ENCODE measurements at regions not wholly inside any gene's neighbourhood (a gene's known extent, or its start where the extent isn't known, plus 50 kb on each side); places are given as distances from the start of the nearest gene placed in this dataset.

GRCh38 chr2:122885436-122885835 lies 1130.0 kb downstream of the TSN start:
- Histone ChIP-seq H3K27me3 (no peaks in the 10 kb centered on the region), H3K9ac (no peak overlapping the region), H3K36me3 (no peaks in the 10 kb centered on the region), H3K4me2 (no peak overlapping the region), H3K27ac (no peak overlapping the region), H3K4me1 (peaks cover 0 to 7% (median 0%) of the 10 kb centered on the region in 10 experiments; a peak in 2 of 20 replicates), H3K9me3 (replicated peaks in 1 of 11) (no peaks in the 10 kb centered on the region), H3K4me3 (no peak overlapping the region), H4K20me1 (no peaks in the 10 kb centered on the region)
- no peak for TF ChIP-seq Cebpa-rat (IDR thresholded peaks at IDR 0.05)

GRCh38 chr2:122886479-122887145 lies 1131.2 kb downstream of the TSN start:
- H3K36me3 ChIP-seq, result no peaks in the 10 kb centered on the region
- no peak for TF ChIP-seq Cebpa-rat (IDR thresholded peaks at IDR 0.05)
- H3K27me3 ChIP-seq, result no peaks in the 10 kb centered on the region
- H3K4me1 ChIP-seq, result peaks cover 0 to 7% (median 0%) of the 10 kb centered on the region in 10 experiments; a peak in 2 of 20 replicates
- H3K4me3 ChIP-seq, result no peak overlapping the region
- no peak overlapping the region for H3K27ac ChIP-seq
- H3K4me2 ChIP-seq, result no peak overlapping the region
- H3K9me3 ChIP-seq (replicated peaks in 1 of 11), result no peaks in the 10 kb centered on the region
- no peak overlapping the region for H3K9ac ChIP-seq
- H4K20me1 ChIP-seq, result no peaks in the 10 kb centered on the region

- Histone ChIP-seq H3K27ac (no peak overlapping the region), H3K4me1 (0 out of 20 replicates have a peak, but pooled peaks cover 0 to 4% (median 0%) of the 10 kb centered on the region in 10 experiments), H3K4me3 (no peak overlapping the region), H3K9ac (no peak overlapping the region), H3K27me3 (no peaks in the 10 kb centered on the region), H4K20me1 (no peaks in the 10 kb centered on the region), H3K4me2 (no peak overlapping the region), H3K36me3 (no peaks in the 10 kb centered on the region), H3K9me3 (replicated peaks in 1 of 11) (no peaks in the 10 kb centered on the region)
- no peak for TF ChIP-seq Cebpa-rat (IDR thresholded peaks at IDR 0.05)
Measured at GRCh38 chr2:122899614-122900013, 1125.5 kb upstream of the CNTNAP5 start.

GRCh38 chr2:122905431-122905830 lies 1119.7 kb upstream of the CNTNAP5 start:
- no peak overlapping the region for H3K27ac ChIP-seq
- no peak overlapping the region for H3K9ac ChIP-seq
- H3K9me3 ChIP-seq (replicated peaks in 1 of 11), result no peaks in the 10 kb centered on the region
- H3K4me2 ChIP-seq, result no peak overlapping the region
- no peaks in the 10 kb centered on the region for H4K20me1 ChIP-seq
- H3K36me3 ChIP-seq, result no peaks in the 10 kb centered on the region
- H3K4me1 ChIP-seq, result no peaks in the 10 kb centered on the region
- no peak overlapping the region for H3K4me3 ChIP-seq
- no peak for TF ChIP-seq Cebpa-rat (IDR thresholded peaks at IDR 0.05)
- no peaks in the 10 kb centered on the region for H3K27me3 ChIP-seq

GRCh38 chr2:122908159-122908558 lies 1116.9 kb upstream of the CNTNAP5 start:
- Histone ChIP-seq H3K4me2 (no peak overlapping the region), H3K27me3 (no peaks in the 10 kb centered on the region), H3K4me1 (no peaks in the 10 kb centered on the region), H3K9ac (no peak overlapping the region), H3K4me3 (no peak overlapping the region), H4K20me1 (no peaks in the 10 kb centered on the region), H3K9me3 (replicated peaks in 1 of 11) (no peaks in the 10 kb centered on the region), H3K36me3 (no peaks in the 10 kb centered on the region), H3K27ac (no peak overlapping the region)
- TF ChIP-seq Cebpa-rat (IDR thresholded peaks at IDR 0.05), result no peak

- Histone ChIP-seq H3K27me3 (no peaks in the 10 kb centered on the region), H3K9me3 (replicated peaks in 1 of 11) (peaks cover 26 to 51% (median 31%) of the 10 kb centered on the region in 11 experiments), H3K4me3 (no peak overlapping the region), H3K9ac (no peak overlapping the region), H3K4me2 (no peak overlapping the region), H3K36me3 (no peaks in the 10 kb centered on the region), H3K4me1 (no peaks in the 10 kb centered on the region), H4K20me1 (no peaks in the 10 kb centered on the region), H3K27ac (no peak overlapping the region)
- no peak for TF ChIP-seq Cebpa-rat (IDR thresholded peaks at IDR 0.05)
Measured at GRCh38 chr2:122927197-122927596, 1097.9 kb upstream of the CNTNAP5 start.

- H3K27ac ChIP-seq, result no peak overlapping the region
- no peaks in the 10 kb centered on the region for H3K27me3 ChIP-seq
- H3K4me1 ChIP-seq, result no peaks in the 10 kb centered on the region
- no peak overlapping the region for H3K4me3 ChIP-seq
- H3K36me3 ChIP-seq, result no peaks in the 10 kb centered on the region
- no peak for TF ChIP-seq Cebpa-rat (IDR thresholded peaks at IDR 0.05)
- H3K9ac ChIP-seq, result no peak overlapping the region
- H4K20me1 ChIP-seq, result no peaks in the 10 kb centered on the region
- no peak overlapping the region for H3K4me2 ChIP-seq
- peaks cover 26 to 51% (median 31%) of the 10 kb centered on the region in 11 experiments for H3K9me3 ChIP-seq (replicated peaks in 1 of 11)
Measured at GRCh38 chr2:122927710-122928557, 1097.2 kb upstream of the CNTNAP5 start.

- no peak overlapping the region for H3K4me2 ChIP-seq
- TF ChIP-seq Cebpa-rat (IDR thresholded peaks at IDR 0.05), result no peak
- H3K36me3 ChIP-seq, result no peaks in the 10 kb centered on the region
- H3K27ac ChIP-seq, result no peak overlapping the region
- no peaks in the 10 kb centered on the region for H3K27me3 ChIP-seq
- H3K4me1 ChIP-seq, result no peaks in the 10 kb centered on the region
- H4K20me1 ChIP-seq, result no peaks in the 10 kb centered on the region
- no peak overlapping the region for H3K9ac ChIP-seq
- H3K9me3 ChIP-seq (replicated peaks in 1 of 11), result peaks cover 21 to 37% (median 25%) of the 10 kb centered on the region in 11 experiments
- no peak overlapping the region for H3K4me3 ChIP-seq
Measured at GRCh38 chr2:122929347-122929746, 1095.7 kb upstream of the CNTNAP5 start.

GRCh38 chr2:122935506-122935905 lies 1089.6 kb upstream of the CNTNAP5 start:
- Histone ChIP-seq H4K20me1 (no peaks in the 10 kb centered on the region), H3K9me3 (replicated peaks in 1 of 11) (no peaks in the 10 kb centered on the region), H3K4me3 (no peak overlapping the region), H3K27me3 (no peaks in the 10 kb centered on the region), H3K36me3 (no peaks in the 10 kb centered on the region), H3K4me1 (no peaks in the 10 kb centered on the region), H3K27ac (no peak overlapping the region), H3K4me2 (no peak overlapping the region), H3K9ac (no peak overlapping the region)
- no peak for TF ChIP-seq Cebpa-rat (IDR thresholded peaks at IDR 0.05)

GRCh38 chr2:122939796-122940195 lies 1085.3 kb upstream of the CNTNAP5 start:
- no peak for TF ChIP-seq Cebpa-rat (IDR thresholded peaks at IDR 0.05)
- Histone ChIP-seq H3K4me3 (no peak overlapping the region), H3K36me3 (no peaks in the 10 kb centered on the region), H3K4me2 (no peak overlapping the region), H3K9ac (no peak overlapping the region), H4K20me1 (no peaks in the 10 kb centered on the region), H3K9me3 (replicated peaks in 1 of 11) (no peaks in the 10 kb centered on the region), H3K27me3 (no peaks in the 10 kb centered on the region), H3K27ac (no peak overlapping the region), H3K4me1 (no peaks in the 10 kb centered on the region)

Measured in BLaER1 treated with 17β-estradiol and CSF1 and Interleukin-3, amounts not matched to agents 10 nM and 100 nM (cell line).